Ishikawa (cell line): ENCODE measurements at regions not wholly inside any gene's neighbourhood (a gene's known extent, or its start where the extent isn't known, plus 50 kb on each side); places are given as distances from the start of the nearest gene placed in this dataset.

Experiments used
- CEBPB ChIP-seq: IDR thresholded peaks from 2 replicates; pipeline ENCODE4 v1.6.1; 2012
- CREB1 ChIP-seq: IDR thresholded peaks from 2 replicates; pipeline ENCODE4 v1.6.1; 2012; ENCODE audit warnings: low read depth
- EGR1 ChIP-seq: IDR thresholded peaks from 2 replicates; pipeline ENCODE4 v1.6.1; 2012
- EP300 ChIP-seq: IDR thresholded peaks from 2 replicates; pipeline ENCODE4 v1.6.1; 2012; ENCODE audit warnings: borderline replicate concordance
- FOXM1 ChIP-seq: IDR thresholded peaks from 2 replicates; pipeline ENCODE4 v1.6.1; 2012; ENCODE audit warnings: low read depth, borderline replicate concordance
- MAX ChIP-seq: IDR thresholded peaks from 2 replicates; pipeline ENCODE4 v1.6.1; 2012
- NFIC ChIP-seq: IDR thresholded peaks from 2 replicates; pipeline ENCODE4 v1.6.1; 2012
- RAD21 ChIP-seq: IDR thresholded peaks from 2 replicates; pipeline ENCODE4 v1.6.1; 2012; ENCODE audit warnings: low read depth
- REST ChIP-seq: IDR thresholded peaks from 2 replicates; pipeline ENCODE4 v1.6.1; 2012; ENCODE audit warnings: low read depth, mild to moderate bottlenecking
- TAF1 ChIP-seq: IDR thresholded peaks from 2 replicates; pipeline ENCODE4 v1.6.1; 2012; ENCODE audit warnings: low read depth, mild to moderate bottlenecking
- TCF12 ChIP-seq: IDR thresholded peaks from 2 replicates; pipeline ENCODE4 v1.6.1; 2012; ENCODE audit warnings: low read depth
- TEAD4 ChIP-seq: IDR thresholded peaks from 2 replicates; pipeline ENCODE4 v1.6.1; 2012
- USF1 ChIP-seq: IDR thresholded peaks from 2 replicates; pipeline ENCODE4 v1.6.1; 2012
- YY1 ChIP-seq: IDR thresholded peaks from 2 replicates; pipeline ENCODE4 v1.6.1; 2012; ENCODE audit warnings: low read depth
- ZBTB7A ChIP-seq: IDR thresholded peaks from 2 replicates; pipeline ENCODE4 v1.6.1; 2012; ENCODE audit warnings: low read depth

GRCh38 chr13:79776531-79777295, 295.8 kb downstream of the NDFIP2 start:
- no peak for TF ChIP-seq NFIC
- no peak for TF ChIP-seq FOXM1
- TF ChIP-seq TAF1, result no peak
- TF ChIP-seq USF1, result no peak
- no peak for TF ChIP-seq EP300
- no peak for TF ChIP-seq ZBTB7A
- TF ChIP-seq CREB1, result no peak
- no peak for TF ChIP-seq TEAD4
- TF ChIP-seq TCF12, result no peak
- no peak for TF ChIP-seq REST
- no peak for TF ChIP-seq YY1
- TF ChIP-seq RAD21, result no peak
- TF ChIP-seq EGR1, result no peak
- TF ChIP-seq MAX, result no peak
- no peak for TF ChIP-seq CEBPB

- TF ChIP-seq RAD21 (peak; percentile 81), USF1 (no peak)
Observed at GRCh38 chr13:79775830-79776229, 294.9 kb downstream of the NDFIP2 start.

- TF ChIP-seq USF1, result no peak
- TF ChIP-seq NFIC, result no peak
- no peak for TF ChIP-seq CEBPB
- TF ChIP-seq CREB1, result no peak
- TF ChIP-seq REST, result no peak
- no peak for TF ChIP-seq EP300
- no peak for TF ChIP-seq FOXM1
- no peak for TF ChIP-seq YY1
- TF ChIP-seq ZBTB7A, result no peak
- TF ChIP-seq TEAD4, result no peak
- TF ChIP-seq TCF12, result no peak
- no peak for TF ChIP-seq TAF1
- TF ChIP-seq MAX, result no peak
Observed at GRCh38 chr13:79772811-79773210, 291.9 kb downstream of the NDFIP2 start.

- TF ChIP-seq ZBTB7A (no peak), FOXM1 (no peak), RAD21 (no peak), MAX (no peak), YY1 (no peak), CEBPB (no peak), TEAD4 (no peak), TAF1 (no peak), EP300 (no peak)
Observed at GRCh38 chr13:79771493-79771892, 290.5 kb downstream of the NDFIP2 start.

- TF ChIP-seq USF1, result no peak
- TF ChIP-seq YY1, result no peak
- no peak for TF ChIP-seq REST
- TF ChIP-seq FOXM1, result no peak
- no peak for TF ChIP-seq TEAD4
- TF ChIP-seq TCF12, result no peak
- TF ChIP-seq RAD21, result no peak
- TF ChIP-seq TAF1, result no peak
- no peak for TF ChIP-seq CREB1
- no peak for TF ChIP-seq EGR1
Observed at GRCh38 chr13:79770056-79770455, 289.1 kb downstream of the NDFIP2 start.
